Right lobe of liver (tissue), 4 donors: ENCODE measurements at regions not wholly inside any gene's neighbourhood (a gene's known extent, or its start where the extent isn't known, plus 50 kb on each side); places are given as distances from the start of the nearest gene placed in this dataset.

ENCODE experiments used
- POLR2A ChIP-seq: fragments of 450-650 bp; IDR thresholded peaks from one replicate; pipeline ENCODE4 v1.6.1; 2017; ENCODE audit warnings: antibody characterized with exemption, mild to moderate bottlenecking
- TF ChIP-seq, protein P1 (sequence below), 4 donors: fragments of 200-600 bp in 3 of 4; fragments of 450-650 bp in 1 of 4; IDR thresholded peaks; one replicate each; pipeline versions ENCODE4 v1.5.1 to v1.8.0; 2016 to 2022; ENCODE audit warnings: antibody characterized with exemption in 4 of 4, mild to moderate bottlenecking in 2 of 4
- donor health status: DM: no; HTN: no; CAD: no.
- donor health status: DM: no; HTN: no; CAD: no.
- donor health status: DM: no; HTN: yes; CAD: no.

DNA sequence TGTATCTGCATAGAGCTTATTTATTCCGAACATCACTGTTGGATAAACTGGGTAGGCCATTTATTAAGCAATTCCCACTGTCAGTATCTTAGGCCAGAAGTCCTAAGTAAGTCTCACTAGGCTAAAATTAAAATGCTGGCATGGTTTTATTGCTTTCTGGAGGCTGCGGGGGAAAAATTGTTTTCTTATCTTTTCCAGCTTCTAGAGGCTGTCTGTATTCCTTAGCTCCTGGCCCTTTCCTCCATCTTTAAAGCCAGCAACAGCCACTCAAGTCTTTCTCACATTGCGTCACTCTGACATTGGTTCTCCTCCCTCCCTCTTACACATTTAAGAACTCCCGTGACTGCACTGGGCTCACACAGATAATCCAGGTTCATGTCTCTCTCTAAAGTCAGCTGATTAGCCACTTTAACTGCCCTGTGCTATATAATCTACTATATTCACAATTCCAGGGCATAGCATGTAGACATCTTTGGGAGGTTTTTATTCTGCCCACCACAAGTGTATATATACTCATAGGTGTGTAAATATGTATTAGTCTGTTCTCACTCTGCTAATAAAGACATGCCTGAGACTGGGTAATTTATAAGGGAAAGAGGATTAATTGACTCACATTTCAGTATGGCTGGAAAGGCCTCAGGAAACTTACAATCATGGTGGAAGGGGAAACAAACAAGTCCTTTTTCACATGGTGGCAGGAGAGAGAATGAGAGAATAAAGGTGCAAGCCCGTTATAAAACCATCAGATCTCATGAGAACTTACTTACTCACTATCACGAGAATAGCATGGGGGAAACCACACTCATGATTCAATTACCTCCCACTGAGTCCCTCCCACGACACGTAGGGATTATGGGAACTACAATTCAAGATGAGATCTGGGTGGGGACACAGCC, 113.5 kb upstream of the SLC7A14 start:
- TF ChIP-seq, protein P1, sequence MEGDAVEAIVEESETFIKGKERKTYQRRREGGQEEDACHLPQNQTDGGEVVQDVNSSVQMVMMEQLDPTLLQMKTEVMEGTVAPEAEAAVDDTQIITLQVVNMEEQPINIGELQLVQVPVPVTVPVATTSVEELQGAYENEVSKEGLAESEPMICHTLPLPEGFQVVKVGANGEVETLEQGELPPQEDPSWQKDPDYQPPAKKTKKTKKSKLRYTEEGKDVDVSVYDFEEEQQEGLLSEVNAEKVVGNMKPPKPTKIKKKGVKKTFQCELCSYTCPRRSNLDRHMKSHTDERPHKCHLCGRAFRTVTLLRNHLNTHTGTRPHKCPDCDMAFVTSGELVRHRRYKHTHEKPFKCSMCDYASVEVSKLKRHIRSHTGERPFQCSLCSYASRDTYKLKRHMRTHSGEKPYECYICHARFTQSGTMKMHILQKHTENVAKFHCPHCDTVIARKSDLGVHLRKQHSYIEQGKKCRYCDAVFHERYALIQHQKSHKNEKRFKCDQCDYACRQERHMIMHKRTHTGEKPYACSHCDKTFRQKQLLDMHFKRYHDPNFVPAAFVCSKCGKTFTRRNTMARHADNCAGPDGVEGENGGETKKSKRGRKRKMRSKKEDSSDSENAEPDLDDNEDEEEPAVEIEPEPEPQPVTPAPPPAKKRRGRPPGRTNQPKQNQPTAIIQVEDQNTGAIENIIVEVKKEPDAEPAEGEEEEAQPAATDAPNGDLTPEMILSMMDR (IDR thresholded peaks at IDR 0.05) = no peak
- no peak for TF ChIP-seq POLR2A
